Activated naive CD8-positive, alpha-beta T cell (primary cell): ENCODE measurements at regions not wholly inside any gene's neighbourhood (a gene's known extent, or its start where the extent isn't known, plus 50 kb on each side); places are given as distances from the start of the nearest gene placed in this dataset.
"Not testable (repeated sequence)": the region's sequence is repeated elsewhere in the genome, so short reads cannot be mapped to it uniquely, and the experiment has no call there.

Source experiments
- H3K27ac Mint-ChIP-seq: one replicate; pipeline ENCODE4 v1.8.0; 2021; ENCODE audit warnings: mixed read lengths
- H3K27me3 Mint-ChIP-seq: one replicate; pipeline ENCODE4 v1.8.0; 2021; ENCODE audit warnings: mixed read lengths
- H3K36me3 Mint-ChIP-seq: one replicate; pipeline ENCODE4 v1.8.0; 2021; ENCODE audit warnings: mixed read lengths
- H3K4me1 Mint-ChIP-seq: one replicate; pipeline ENCODE4 v1.8.0; 2021; ENCODE audit warnings: low read depth, mixed read lengths
- H3K4me3 Mint-ChIP-seq: one replicate; pipeline ENCODE4 v1.8.0; 2021; ENCODE audit warnings: mild to moderate bottlenecking, mixed read lengths
- H3K9me3 Mint-ChIP-seq: one replicate; pipeline ENCODE4 v1.8.0; 2021; ENCODE audit warnings: low read depth, mixed read lengths

DNA sequence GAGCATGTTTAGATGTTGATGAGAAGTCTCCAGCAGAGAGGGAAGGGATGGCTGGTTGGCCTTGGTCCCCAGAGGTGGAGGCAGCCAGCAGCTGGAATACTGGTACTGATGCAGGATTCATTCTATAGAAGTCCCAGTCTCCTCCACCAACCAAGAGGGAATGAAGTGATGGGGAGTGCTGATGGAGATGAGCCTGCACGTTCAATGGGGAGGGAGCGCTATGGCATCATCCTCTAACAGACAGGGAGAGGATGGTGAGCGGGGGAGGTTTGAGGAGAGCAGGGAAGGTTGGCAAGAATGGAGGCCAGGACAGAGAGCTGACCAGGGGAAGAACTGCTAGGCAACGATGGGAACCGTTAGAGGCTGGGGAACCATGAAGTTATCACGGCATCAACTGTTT lies 159.8 kb upstream of the MVB12B start:
- no peak overlapping the region for H3K4me3 Mint-ChIP-seq
- no peaks in the 10 kb centered on the region for H3K9me3 Mint-ChIP-seq
- H3K27me3 Mint-ChIP-seq: peaks cover 31% of the 10 kb centered on the region
- no peaks in the 10 kb centered on the region for H3K4me1 Mint-ChIP-seq
- H3K36me3 Mint-ChIP-seq: peaks cover 2% of the 10 kb centered on the region
- H3K27ac Mint-ChIP-seq: no peak overlapping the region

DNA sequence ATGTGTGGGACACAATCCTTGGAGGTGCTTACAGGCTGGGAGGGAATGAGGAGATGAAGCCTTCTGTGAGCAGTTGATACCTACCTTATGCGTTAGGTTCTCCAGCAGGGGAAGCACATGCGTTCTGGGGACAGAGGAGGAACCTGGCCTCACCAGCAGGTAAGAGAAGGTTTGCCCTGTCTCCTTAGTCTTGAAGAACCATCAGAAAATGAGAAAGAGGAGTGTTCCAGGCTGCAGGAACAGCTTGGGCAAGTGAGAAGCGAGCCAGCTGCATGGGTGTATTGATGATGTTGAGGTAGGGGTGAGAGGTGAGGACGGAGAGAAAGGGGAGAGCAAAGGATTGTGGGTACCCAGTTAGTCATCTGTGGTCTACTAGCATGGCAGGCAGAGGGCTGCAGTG lies 156.9 kb upstream of the MVB12B start:
- H3K36me3 Mint-ChIP-seq: peaks cover 2% of the 10 kb centered on the region
- no peak overlapping the region for H3K27ac Mint-ChIP-seq
- H3K4me1 Mint-ChIP-seq: no peaks in the 10 kb centered on the region
- no peak overlapping the region for H3K4me3 Mint-ChIP-seq
- H3K27me3 Mint-ChIP-seq: peaks cover 28% of the 10 kb centered on the region
- H3K9me3 Mint-ChIP-seq: no peaks in the 10 kb centered on the region

DNA sequence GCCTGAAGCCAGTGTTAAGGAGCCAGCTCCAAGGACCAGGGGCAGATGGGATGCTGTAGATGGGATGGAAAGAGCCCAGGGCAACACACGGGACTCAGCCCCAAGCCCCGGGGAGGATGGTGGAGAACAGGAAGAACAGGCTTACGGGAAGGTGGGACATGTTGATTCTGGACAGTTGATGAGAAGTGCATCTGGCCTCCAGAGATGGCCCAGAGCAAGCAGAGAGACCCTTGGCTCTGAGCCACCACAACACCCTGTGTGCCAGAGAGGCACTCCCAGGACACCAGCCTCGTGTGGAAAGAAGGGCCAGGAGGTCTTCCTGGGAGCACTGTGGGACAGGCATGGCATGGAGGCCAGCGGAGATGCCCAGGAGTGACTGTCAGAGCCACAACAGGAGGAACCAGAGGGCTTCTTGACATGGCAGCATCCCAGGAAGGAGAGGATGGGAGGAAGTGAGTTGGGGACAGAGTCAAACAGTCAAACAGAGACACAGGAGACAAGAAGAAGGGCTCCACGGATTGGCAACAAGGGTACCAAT lies 156.3 kb upstream of the MVB12B start:
- Mint-ChIP-seq H3K4me1 (no peaks in the 10 kb centered on the region), H3K27me3 (peaks cover 29% of the 10 kb centered on the region), H3K4me3 (no peak overlapping the region), H3K9me3 (peaks cover 6% of the 10 kb centered on the region), H3K27ac (no peak overlapping the region), H3K36me3 (peaks cover 4% of the 10 kb centered on the region)

GRCh38 chr9:126171641-126172040 lies 155.0 kb upstream of the MVB12B start:
- peaks cover 27% of the 10 kb centered on the region for H3K27me3 Mint-ChIP-seq
- H3K36me3 Mint-ChIP-seq: peaks cover 6% of the 10 kb centered on the region
- H3K4me1 Mint-ChIP-seq: no peaks in the 10 kb centered on the region
- no peak overlapping the region for H3K27ac Mint-ChIP-seq
- H3K4me3 Mint-ChIP-seq: no peak overlapping the region
- peaks cover 11% of the 10 kb centered on the region for H3K9me3 Mint-ChIP-seq

DNA sequence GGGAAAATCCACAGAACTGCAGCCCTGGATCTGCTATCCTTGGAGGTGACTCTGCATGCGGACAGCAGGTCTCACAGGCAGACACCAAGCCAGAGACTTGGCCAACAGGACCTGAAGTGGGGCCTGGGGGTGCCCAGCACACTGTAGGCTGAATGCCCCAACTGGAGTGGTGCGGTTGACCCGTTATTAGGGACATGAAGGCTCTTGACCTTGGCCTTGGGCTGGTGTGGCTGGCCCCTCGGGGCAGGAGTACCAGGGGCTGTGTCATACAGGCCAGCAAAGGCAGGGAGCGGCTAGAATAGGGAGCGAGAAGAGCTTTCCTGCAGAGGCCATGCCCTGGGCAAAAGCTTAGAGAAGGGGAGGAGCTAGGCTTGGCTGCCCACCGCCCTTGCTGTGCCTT lies 153.2 kb upstream of the MVB12B start:
- peaks cover 23% of the 10 kb centered on the region for H3K27me3 Mint-ChIP-seq
- no peaks in the 10 kb centered on the region for H3K4me1 Mint-ChIP-seq
- H3K9me3 Mint-ChIP-seq: peaks cover 11% of the 10 kb centered on the region
- H3K4me3 Mint-ChIP-seq: no peak overlapping the region
- peaks cover 6% of the 10 kb centered on the region for H3K36me3 Mint-ChIP-seq
- no peak overlapping the region for H3K27ac Mint-ChIP-seq

GRCh38 chr9:126173929-126174328 lies 152.7 kb upstream of the MVB12B start:
- peaks cover 11% of the 10 kb centered on the region for H3K9me3 Mint-ChIP-seq
- no peaks in the 10 kb centered on the region for H3K4me1 Mint-ChIP-seq
- H3K36me3 Mint-ChIP-seq: peaks cover 6% of the 10 kb centered on the region
- H3K27me3 Mint-ChIP-seq: peaks cover 21% of the 10 kb centered on the region
- H3K27ac Mint-ChIP-seq: no peak overlapping the region
- no peak overlapping the region for H3K4me3 Mint-ChIP-seq

- Mint-ChIP-seq H3K27ac (no peak overlapping the region), H3K36me3 (no peaks in the 10 kb centered on the region), H3K4me1 (no peaks in the 10 kb centered on the region), H3K27me3 (peaks cover 43% of the 10 kb centered on the region), H3K4me3 (no peak overlapping the region), H3K9me3 (peaks cover 20% of the 10 kb centered on the region)
Measured at GRCh38 chr9:126183266-126183665, 143.4 kb upstream of the MVB12B start.

- not testable (repeated sequence) for H3K9me3 Mint-ChIP-seq, H3K36me3 Mint-ChIP-seq, H3K4me1 Mint-ChIP-seq, H3K27ac Mint-ChIP-seq, H3K4me3 Mint-ChIP-seq
- H3K27me3 Mint-ChIP-seq: peaks cover 17% of the 10 kb centered on the region
Measured at GRCh38 chr9:126190994-126191393, 135.6 kb upstream of the MVB12B start.

- no peaks in the 10 kb centered on the region for H3K36me3 Mint-ChIP-seq
Measured at GRCh38 chr9:126198854-126199253, 127.8 kb upstream of the MVB12B start.

DNA sequence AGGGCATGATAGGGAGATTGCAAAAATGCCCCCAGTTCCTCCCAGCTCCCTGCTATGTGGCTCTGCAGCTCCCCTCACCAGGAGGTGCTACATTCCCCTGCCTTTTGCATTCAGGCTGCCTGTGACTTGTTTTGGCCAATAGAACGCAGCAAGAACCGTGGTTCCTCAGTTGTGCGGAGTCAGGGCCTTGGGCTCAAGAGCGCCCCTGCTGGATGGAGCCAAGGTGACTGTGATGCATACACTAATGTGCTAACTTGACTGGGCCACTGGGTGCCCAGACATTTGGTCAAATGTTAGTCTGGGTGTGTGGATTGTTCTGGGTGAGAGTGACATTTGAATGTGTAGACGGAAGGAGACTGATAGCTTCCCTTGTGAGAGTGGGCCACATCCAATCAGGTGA lies 123.3 kb upstream of the MVB12B start:
- Mint-ChIP-seq H3K27ac (no peak overlapping the region), H3K4me3 (no peak overlapping the region), H3K27me3 (peaks cover 12% of the 10 kb centered on the region), H3K4me1 (no peaks in the 10 kb centered on the region), H3K36me3 (no peaks in the 10 kb centered on the region), H3K9me3 (no peaks in the 10 kb centered on the region)

More at GRCh38 chr9:126198854-126199253, 127.8 kb upstream of the MVB12B start:
- no peaks in the 10 kb centered on the region for H3K4me1 Mint-ChIP-seq
- no peaks in the 10 kb centered on the region for H3K9me3 Mint-ChIP-seq
- no peak overlapping the region for H3K27ac Mint-ChIP-seq
- peaks cover 17% of the 10 kb centered on the region for H3K27me3 Mint-ChIP-seq
- H3K4me3 Mint-ChIP-seq: no peak overlapping the region

DNA sequence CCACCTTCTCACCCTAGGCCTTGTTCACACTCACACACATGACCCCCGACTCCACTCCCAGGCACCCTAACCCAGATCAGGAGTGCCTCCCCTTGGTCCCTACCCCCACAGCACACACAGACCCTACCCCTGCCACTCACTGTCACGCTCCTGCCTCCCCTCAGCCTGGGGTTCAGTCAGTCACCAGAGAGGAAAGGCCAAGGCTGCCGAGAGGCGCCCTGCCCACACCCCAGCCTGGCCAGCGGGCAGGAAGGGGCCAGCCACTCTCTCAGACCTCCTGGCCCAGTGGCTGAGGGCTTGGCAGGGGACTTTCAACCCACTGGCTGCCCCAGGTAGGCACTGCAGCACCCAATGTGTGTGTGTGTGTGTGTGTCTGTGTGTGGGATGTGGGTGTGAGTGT lies 122.4 kb upstream of the MVB12B start:
- Mint-ChIP-seq H3K27me3 (peaks cover 19% of the 10 kb centered on the region), H3K4me1 (no peaks in the 10 kb centered on the region), H3K27ac (no peak overlapping the region), H3K36me3 (no peaks in the 10 kb centered on the region), H3K4me3 (no peak overlapping the region), H3K9me3 (no peaks in the 10 kb centered on the region)

GRCh38 chr9:126204708-126205225 lies 121.9 kb upstream of the MVB12B start:
- Mint-ChIP-seq H3K27ac (no peak overlapping the region), H3K9me3 (no peaks in the 10 kb centered on the region), H3K36me3 (no peaks in the 10 kb centered on the region), H3K4me3 (no peak overlapping the region), H3K27me3 (peaks cover 17% of the 10 kb centered on the region), H3K4me1 (no peaks in the 10 kb centered on the region)

DNA sequence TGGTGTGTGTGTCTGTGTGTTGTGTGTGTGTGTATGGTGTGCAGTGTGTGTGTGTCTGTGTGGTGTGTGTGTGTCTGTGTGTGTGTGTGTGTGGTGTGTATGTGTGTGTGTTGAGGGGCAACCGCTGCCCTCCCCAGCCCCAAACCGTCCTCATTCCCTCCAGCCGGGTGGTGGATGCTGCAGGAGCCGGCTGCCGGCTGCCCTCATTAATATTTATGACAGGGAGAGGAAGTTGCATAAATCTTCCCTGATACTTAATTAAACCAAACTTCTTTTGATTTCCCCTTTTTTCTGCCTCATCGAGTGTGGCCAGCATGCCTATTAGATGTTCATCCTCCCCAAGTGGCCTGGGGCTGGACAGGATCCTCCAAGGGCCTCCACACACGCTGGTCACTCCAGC lies 121.4 kb upstream of the MVB12B start:
- H3K27me3 Mint-ChIP-seq: peaks cover 17% of the 10 kb centered on the region
- H3K27ac Mint-ChIP-seq: no peak overlapping the region
- no peaks in the 10 kb centered on the region for H3K9me3 Mint-ChIP-seq
- no peak overlapping the region for H3K4me3 Mint-ChIP-seq
- no peaks in the 10 kb centered on the region for H3K4me1 Mint-ChIP-seq
- no peaks in the 10 kb centered on the region for H3K36me3 Mint-ChIP-seq

DNA sequence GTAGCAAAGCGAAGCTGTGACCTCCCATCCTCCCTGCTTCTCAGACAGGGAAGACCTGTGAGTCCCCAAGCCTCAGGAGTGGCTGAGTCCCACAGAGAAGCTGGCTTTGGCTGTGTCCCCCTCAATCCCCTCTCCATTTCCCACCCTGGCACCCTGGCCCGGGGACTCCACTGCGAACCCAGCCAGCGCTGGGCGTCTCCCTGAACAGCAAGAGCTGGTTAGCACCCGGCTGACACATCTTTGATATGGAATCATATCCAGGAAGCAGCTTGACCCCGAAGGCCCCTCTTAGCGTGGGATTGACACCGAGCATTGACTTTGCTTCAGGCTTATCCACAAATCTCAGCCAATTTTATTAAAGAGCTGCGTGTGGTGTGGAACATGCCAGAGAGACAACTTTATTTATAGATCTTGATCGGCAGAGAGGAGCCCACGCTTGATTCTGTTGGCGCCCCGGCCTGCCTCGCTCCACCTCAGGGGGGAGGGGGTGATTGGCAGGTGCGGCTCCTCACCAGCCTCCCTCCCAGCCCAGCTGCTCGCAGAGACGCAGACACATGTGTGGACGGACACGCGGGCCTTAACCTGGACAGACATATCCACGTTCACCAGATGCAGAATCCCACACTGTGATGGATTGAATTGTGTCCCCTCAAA lies 120.7 kb upstream of the MVB12B start:
- Mint-ChIP-seq H3K9me3 (no peaks in the 10 kb centered on the region), H3K36me3 (no peaks in the 10 kb centered on the region), H3K4me3 (no peak overlapping the region), H3K4me1 (no peaks in the 10 kb centered on the region), H3K27me3 (peaks cover 17% of the 10 kb centered on the region), H3K27ac (no peak overlapping the region)

DNA sequence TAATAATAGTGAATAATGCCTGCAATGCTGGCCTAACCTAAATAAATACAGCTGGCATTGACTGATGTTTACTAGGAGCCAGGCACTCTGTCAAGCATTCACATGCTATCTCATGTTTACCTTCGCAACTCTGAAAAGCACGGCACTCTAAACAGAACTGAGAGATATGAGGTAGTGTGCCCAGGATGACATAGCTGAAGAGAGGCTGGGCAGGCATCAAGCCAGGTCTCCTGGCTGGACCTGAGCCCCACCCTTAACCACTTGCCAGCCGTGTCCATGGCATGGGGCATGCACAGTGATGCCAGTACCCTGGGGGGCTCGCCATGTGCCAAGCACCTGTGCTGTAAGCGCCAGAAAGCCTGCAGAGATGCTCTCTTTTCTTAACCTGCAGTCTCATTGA lies 119.4 kb upstream of the MVB12B start:
- Mint-ChIP-seq H3K27ac (no peak overlapping the region), H3K4me3 (no peak overlapping the region), H3K9me3 (no peaks in the 10 kb centered on the region), H3K36me3 (no peaks in the 10 kb centered on the region), H3K4me1 (no peaks in the 10 kb centered on the region), H3K27me3 (peaks cover 17% of the 10 kb centered on the region)

- Mint-ChIP-seq H3K27ac (no peak overlapping the region), H3K9me3 (no peaks in the 10 kb centered on the region), H3K4me3 (no peak overlapping the region), H3K4me1 (no peaks in the 10 kb centered on the region), H3K27me3 (peaks cover 14% of the 10 kb centered on the region), H3K36me3 (no peaks in the 10 kb centered on the region)
Measured at GRCh38 chr9:126208216-126208758, 118.3 kb upstream of the MVB12B start.
